ENCODE measurements at regions not wholly inside any gene's neighbourhood (a gene's known extent, or its start where the extent isn't known, plus 50 kb on each side); places are given as distances from the start of the nearest gene placed in this dataset.

DNA sequence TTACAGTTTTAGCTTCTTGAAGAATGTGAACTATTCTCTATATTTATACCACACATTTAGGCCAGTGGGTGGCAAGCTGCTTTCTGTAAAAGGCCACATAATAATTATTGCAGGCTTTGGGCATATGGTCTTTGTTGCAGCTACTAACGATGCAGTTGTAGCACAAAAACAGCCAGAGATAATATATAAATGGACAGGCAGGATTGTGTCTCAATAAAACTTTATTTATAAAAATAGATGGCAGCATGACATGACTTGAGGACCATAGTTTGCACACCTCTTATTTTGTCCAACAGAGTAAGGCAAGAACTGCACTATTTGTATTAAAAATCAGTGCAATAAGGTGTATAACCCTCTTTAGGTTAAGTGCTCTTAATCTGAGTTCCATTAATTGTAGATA is 415.0 kb downstream of the ANXA1 start:
- DNase-seq: no peak

DNA sequence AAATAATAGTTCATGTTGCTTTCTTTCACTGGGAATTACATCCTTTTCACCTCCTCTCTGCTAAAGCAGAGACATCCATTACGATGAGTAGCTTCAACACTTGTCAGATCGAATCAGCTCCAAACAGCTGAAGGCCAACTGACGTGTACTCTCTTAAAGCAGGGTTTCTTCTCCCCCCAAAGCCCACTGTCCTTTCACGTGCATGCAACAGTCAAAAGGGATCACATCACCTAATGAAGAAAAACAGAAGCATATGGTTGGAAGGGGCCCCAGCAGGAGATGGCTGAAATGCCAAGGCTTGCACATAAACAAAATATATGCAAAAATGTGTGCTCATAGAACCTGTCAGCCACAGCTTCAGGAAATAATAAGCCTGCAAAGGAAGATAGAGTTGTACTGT is 421.6 kb downstream of the ANXA1 start:
- no peak for DNase-seq

DNA sequence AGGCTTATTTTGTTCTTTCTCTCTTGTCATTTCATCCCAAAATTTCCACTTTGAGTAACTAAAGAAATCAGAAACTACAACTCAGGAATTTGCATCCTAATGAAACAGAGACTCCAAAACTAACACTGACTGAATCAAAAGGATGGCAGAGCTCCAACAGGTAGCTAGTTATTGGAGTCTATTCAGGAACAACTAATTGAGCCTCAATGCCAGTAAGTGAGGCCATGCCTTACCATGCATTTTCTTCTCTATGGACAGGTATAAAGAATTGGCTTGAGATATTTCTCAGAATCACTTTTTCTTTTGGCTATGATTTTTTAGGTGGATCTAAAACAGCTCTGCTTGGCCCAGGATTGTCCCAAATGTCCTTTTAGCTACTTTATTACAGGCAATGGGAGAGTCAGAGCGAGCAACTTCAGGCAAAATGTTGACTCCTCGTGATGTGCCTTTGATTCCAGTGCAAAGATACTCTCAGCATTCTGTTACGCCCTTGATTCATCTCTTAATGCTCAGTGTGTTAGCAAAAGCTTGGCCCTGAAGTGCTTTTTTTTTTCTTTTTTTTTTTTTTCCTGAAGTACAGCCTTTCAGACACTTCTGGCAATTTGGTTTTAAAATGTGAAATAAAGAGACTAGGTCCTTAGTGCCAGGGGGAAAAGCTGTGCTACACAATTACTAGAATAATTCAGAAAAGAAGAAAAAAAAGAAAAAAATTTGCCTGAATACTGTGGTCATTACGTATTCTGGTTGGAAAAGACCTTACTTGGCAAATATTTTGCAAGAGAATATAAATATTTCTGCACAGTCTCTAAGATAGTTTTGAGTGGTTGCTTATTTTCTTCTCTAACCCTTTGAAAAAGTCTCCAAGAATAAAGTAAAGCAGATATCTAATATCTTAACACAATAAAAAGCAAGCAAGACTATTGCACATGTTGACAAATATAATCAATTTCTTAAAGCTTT is 423.7 kb downstream of the ANXA1 start:
- DNase-seq: no peak

DNA sequence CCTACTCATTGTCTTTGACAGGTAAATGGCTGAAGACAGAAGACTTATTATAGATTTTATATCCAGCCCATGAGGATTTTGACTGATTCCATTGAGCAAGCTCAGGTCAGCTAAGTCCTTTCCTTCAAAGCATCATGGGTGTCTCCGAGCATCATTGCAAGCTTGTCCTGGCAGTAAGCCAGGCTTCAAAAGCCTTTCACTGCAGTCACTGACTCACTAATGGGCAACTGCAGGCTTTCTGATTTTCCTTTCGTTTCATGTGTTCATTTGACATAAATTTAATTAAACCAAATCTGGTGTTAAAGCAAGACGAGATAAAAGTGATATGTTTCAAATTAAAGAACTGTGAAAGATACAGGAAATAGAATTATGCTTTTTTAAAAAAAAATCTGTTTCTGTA is 426.2 kb downstream of the ANXA1 start:
- DNase-seq: no peak

DNA sequence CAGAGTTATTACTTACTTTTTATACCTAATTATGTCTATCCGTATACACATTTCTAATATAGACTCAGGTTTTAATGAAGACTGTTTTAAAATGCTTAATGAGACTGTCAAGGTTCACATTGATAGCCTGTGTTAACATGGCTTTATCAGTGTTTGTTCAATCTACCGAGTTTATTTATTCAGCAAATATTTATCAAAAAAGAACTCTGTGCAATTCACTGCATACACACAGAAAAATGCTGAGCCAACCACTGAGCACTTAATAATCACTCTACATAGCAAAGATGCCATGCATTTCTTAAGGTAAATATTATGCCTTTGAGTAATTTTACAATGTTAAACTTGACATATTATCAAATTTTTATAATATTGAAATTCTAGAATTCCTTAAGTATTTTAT is 428.2 kb downstream of the ANXA1 start:
- no peak for DNase-seq

DNA sequence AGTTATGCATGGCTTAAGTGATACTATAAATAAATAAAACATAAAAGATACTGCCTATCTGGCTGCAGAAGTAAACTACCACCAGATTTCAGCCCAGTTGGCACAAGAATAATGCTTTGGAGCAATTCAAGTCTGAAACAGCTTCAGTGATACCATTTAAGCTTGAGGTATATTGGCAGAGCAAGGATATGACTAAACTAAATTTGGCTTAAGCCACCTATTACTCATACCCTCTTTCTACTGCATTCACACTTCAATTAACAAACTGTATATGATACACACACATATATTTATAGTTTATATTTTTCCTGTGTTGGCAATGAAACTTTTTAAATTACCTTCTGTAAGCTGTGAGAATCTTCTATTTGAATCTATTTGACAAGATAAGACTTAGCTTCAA is 431.9 kb downstream of the ANXA1 start:
- DNase-seq: no peak

DNA sequence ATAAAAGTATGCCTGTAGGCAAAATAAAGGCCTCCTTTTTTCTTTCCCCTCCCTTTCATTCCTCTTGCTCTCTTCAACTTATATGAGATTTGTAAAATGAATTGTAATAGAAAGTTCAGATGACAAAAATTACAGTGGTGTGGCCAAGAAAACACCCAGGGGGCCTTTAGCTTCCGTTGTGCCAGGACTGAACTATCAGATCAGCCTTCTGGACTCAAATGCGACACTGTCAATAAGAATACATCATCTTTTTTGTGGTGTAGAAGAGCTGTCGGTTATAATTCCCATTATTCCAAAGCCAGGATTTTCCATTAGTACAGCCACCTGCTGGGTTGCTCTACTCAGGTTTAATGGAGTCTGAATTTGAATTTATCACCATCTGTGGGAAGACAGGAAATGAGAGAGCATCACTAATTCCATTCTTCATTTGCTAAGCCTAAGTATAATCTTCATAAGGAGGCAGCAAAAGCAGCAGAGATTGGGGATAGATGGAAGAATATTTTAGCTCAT is 443.4 kb downstream of the ANXA1 start:
- no peak for DNase-seq

DNA sequence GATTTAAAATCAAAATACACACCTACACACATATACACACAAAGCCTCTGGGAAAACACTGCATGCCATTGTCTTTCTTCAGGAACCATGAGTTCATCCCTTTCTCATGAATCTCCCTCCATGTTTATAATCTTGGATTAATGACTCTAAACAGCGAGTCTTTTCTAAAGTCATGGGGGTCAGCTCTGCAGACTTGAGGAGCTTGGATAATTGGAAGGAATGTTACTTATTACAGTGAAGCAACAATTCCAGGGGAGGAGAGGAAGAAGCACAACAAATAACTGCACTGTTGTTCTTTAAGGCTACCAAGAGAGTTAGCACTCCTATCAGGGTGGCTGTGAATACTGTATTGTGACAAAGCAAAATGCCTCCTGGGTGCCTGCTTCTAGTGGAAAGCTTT is 444.7 kb downstream of the ANXA1 start:
- DNase-seq: no peak

DNA sequence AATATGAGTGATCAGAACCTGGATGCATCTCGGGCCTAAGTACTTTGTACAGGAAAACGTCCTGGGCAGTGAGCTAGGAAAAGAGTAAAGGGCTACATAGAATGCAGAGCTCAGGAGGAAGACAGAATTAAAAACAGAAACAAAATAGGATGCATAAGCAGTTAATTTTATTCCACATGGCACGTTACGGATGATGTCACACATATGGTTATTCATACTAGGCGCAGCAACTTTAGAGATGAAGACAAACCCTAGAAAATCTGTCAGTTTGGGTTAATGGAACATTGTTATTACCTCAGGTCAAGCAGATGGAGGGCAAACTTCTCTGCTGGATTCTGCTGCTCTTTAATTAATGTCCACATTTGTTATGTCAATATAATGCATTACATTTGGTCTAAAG is 445.4 kb downstream of the ANXA1 start:
- DNase-seq: no peak

DNA sequence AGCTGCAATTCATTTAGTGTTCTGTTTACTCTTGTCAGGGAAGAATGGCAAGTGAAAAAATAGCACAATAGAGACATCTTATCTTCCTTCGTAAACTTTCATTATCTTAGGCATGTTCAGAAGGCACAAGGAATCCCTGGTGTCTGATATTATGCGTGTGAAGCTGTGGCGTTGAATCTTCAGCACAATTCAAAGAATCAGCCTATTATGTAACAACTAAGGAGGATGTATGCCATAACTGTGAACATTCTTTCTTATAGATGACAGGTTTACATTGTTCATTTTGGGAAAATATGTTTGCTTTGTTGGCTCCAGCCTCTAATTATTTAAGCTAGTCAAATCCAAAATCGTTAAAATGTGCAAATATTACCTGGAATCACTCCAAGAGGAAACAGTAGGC is 446.1 kb downstream of the ANXA1 start:
- DNase-seq: no peak

DNA sequence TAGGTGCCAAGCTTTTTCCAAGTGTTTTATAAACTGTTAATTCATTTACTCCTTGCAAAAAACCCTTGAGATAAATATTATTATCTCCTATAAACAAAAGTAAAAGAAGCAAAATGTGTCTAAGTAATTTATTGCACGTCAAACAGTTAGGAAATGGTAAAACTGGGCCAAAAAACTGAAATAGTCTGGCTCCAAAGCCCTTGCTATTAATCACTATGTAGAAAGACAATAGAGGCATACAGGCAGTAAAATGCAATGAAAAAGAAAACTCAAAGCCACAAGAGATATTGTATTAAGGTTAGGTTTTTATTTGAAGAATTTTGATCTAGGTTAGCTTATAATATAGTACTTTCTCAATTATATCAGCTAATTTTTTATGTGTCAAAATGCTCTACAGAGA is 457.7 kb downstream of the ANXA1 start:
- DNase-seq: no peak

DNA sequence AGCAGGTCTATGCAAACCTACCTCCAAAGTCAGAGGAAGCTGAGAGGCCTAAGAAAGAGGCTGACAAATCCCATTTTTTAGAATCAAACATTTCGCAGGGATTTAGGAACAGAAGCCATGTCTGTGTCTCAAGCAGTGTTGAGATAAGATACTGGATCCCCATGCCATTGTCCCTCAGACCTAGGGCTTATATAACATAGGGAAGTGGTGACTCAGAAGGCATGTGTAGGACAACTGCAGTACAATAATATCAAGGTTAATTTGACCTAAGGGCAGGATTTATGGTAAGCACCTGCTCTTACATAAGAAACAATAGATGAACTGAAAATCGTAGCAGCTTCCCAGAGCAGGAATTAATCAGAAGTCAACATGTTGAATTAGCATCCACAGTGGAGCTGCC is 459.4 kb downstream of the ANXA1 start:
- no peak for DNase-seq

DNA sequence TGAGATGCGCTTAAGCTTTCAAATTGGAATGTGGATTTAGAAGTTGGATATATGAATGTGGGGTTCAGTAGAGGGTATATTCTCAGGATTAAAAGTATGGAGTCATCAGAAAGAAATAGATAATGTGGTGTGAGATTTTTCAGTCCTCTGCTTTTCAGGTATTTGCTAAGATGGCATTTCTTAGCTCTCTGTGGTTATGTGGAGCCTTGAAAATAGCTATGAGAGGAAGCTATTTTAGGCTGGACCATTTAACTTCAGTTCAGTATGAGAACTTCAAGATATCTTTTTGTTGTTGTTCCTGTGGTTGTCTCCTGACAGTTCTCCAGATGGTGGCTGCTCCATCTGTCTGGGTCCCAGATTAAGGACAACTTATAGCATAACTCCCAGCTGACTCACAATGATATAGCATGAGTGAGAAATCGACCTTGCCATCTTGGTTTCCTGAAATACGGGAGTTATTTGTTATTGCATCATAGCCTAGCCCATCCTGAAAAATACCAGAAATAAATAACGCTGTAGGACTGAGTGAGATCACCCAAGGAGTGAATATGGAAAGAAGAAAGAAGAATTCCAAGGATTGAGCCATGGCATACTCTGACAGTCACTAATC is 461.5 kb downstream of the ANXA1 start:
- no peak for DNase-seq

DNA sequence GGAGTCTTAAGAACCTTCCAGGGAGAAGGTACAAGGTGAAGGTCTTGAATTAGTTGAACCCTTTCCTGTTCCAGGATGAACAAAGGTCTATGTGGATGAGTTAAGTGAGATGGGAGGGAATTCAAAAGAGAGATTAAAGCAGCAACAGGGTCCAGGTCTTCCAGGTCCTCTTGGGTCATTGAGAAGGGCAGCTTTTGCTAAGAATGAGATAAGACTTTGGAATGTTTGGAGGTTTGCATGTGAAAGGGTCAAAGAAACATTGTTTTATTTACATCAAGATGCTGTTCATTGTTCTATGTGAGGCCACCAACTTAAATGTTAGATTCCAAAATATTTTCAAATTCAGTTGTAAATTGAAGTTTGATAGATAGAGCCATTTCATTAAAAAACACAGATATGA is 463.9 kb downstream of the ANXA1 start:
- DNase-seq: no peak

DNA sequence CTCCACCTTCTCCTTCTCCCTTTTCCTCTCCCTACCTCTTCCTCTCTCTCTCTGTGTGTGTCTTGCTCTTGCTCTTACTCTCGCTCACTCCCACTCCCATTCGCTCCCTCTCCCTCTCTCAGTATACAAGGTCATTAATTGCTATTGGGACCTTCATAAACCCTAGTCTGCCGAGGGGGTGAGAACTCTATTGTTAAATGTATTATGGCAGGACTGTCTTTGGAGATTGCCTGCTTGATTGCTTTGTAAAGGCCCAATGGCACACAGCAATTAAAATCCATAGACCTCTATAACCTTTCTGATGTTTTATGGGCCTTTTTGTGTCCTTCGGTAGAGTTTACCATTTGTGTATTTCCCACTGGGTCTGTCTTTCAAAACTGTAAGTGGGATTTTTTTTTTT is 465.9 kb downstream of the ANXA1 start:
- DNase-seq: no peak

DNA sequence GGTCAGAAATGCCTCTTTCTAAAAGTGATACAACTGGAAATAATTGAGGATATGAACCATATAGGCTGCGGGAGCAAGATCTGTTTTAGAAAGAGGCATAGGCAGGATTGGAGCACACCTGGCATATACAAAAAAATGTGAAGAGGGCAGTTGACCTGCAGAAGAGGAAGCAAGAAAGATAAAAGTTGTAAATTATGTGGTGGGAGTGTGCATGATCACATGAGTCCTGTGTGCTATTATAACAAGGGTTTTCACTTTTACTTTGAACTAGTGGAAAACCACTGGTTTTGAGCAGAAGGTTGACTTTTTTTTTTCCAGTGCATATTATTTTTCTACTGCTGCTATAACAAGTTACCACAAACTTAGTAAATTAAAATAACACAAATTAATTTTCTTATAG is 489.3 kb downstream of the ANXA1 start:
- no peak for DNase-seq

DNA sequence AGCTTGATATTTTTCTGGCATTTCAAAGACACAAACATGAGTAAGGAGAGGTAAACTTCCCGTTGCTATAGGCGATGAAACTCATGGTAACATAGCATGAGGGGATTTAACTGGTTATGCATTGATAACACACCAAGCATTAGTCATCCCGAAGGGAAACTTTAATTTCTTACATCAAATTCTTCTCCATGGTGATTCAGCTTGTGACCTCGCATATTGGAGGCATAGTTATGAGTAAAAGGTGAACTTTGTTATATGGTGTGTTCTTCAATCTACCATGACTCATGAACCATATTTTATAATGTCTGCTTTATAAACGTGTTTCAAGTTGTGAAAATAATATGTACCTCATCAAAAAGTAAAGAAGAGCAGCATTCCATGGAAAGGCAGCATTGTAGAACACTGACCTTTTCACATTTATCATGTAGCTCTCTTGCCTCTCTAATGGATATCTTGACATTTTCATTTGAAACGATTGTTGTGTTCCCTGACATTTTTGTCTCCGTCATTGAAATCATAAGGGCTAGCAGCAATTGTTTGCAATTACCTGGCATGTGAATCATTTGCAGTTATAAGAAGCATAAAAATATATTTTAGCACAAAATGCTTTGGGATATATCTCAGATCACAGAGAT is 491.8 kb downstream of the ANXA1 start:
- DNase-seq: no peak

DNA sequence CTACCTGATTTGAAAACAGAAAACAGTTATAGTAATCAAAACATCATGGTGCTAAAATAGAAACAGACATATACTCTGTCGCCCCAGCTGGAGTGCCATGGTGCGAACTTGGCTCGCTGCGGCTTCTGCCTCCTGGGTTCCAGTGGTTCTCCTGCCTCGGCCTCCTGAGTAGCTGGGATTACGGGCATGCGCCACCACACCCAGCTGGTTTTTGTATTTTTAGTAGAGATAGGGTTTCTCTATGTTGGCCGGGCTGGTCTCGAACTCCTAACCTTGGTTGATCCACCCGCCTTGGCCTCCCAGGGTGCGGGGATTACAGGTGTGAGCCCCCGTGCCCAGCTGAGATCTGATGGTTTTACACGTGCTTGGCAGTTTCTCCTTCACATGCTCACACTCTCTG is 495.9 kb downstream of the ANXA1 start:
- DNase-seq: no peak

DNA sequence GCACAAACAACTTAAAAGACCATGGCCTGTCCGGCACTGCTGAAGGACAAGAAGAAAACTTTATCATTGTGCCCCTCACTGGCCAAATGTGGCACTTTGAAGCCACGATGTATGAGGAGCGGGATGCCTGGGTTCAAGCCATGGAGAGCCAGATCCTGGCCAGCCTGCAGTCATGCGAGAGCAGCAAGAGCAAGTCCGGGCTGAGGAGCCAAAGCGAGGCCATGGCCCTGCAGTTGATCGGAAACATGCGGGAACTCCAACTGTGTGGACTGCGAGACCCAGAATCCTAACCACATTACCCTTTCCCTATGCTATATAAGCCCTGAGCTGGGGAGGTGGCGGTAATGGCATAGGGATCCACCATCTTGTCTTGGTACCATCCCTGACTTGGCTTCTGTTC is 497.9 kb downstream of the ANXA1 start:
- no peak for DNase-seq

DNA sequence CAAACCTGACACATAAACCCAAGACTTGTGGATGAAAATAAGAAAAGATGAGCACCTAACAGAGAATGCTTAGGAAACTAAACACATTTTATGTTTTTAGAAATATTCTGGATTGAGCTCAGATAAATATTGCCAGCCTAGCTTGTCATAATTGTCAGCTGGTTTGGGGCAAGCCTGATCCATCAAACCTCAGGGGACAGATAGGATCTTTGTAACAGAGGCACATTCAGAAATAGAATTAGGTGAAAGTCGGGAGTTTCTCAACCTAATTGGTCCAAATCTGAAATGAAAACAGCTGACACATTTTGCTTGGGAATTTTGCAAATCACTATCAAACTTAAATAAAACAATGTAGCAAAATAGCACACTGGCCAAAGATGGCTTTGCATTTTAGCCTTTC is 503.7 kb downstream of the ANXA1 start:
- no peak for DNase-seq

DNA sequence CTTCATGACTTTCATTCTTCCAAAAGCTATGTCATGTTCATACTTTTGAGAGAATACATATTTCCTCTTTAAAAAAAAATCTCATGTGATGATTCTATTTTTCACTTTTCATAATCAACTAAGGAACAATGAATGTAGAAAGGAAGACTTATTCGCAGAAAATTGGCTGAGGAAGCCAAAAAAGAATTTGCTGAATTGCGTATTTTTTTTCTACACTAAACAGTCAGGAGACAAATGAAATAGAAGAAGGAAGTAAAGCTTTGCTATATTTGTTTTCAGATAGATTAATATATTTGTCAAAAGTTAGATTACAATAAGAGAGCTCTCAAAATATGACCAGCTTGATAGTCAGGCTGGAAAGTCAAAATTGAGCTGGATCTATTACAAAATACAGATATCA is 504.2 kb downstream of the ANXA1 start:
- DNase-seq: no peak

DNA sequence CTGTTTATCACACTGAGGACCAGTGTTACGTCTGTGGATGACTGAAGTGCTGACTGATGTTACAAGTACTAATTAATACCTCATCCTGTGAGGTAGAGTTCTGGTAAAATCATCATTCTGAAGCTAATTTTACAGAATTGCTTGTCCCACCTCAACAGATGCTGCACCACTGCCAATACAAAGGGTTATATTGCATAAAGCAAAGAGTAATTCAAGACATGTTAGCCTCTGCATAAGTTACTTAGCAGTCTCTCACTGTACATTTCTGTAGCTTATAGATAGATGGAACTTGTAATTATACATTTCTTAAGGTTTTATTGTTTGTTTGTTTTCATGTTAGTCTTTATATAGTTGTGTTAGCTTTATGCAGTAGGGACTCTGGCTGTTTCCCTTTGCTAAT is 513.6 kb downstream of the ANXA1 start:
- DNase-seq: no peak

DNA sequence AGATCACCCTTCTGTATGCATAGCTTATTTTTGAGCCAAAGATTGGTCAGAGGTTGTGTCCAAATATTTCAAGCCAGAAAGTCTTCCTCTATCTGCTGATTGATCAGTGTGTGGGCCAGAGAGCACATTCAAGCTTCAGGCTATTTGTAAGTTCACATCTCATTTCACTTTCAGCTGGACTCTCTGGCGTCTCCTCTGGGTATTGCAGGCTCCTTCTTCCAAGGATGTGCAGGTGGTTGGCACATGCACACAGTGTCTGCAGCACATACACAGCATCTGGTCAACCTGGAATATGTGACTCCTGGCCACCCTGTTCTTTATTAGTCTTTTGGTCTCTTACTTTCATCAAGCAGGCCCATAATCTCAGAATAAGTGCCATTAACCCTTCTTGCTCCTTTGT is 516.1 kb downstream of the ANXA1 start:
- DNase-seq: no peak

DNA sequence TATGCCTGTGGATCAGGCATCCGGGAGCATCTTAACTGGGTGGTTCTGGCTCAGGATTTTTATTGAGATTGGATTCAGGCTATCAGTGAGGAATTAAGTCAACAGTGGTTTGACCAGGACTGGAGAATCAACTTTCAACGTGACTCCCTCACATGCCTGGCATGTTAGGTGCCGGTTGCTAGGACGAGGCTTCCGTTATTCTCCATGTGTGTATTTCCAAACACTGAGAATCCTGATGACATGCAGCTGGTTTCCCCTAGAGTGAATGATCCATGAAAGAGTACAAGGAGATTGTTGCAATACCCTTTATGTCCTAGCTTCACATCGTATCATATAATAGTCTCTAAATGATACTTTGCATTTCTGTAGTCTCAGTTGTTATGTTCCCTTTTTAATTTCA is 529.2 kb downstream of the ANXA1 start:
- no peak for DNase-seq
